Erythroblast (primary cell): ENCODE measurements at regions not wholly inside any gene's neighbourhood (a gene's known extent, or its start where the extent isn't known, plus 50 kb on each side); places are given as distances from the start of the nearest gene placed in this dataset.

ENCODE experiments used
- GATA1 ChIP-seq: IDR thresholded peaks from 2 replicates; pipeline ENCODE4 v1.6.1; 2011; ENCODE audit warnings: low read depth, mild to moderate bottlenecking, control low read depth, low read length, moderate library complexity
- POLR2A ChIP-seq: IDR thresholded peaks from 2 replicates; pipeline ENCODE4 v1.6.1; 2011; ENCODE audit warnings: mild to moderate bottlenecking, low read length

DNA sequence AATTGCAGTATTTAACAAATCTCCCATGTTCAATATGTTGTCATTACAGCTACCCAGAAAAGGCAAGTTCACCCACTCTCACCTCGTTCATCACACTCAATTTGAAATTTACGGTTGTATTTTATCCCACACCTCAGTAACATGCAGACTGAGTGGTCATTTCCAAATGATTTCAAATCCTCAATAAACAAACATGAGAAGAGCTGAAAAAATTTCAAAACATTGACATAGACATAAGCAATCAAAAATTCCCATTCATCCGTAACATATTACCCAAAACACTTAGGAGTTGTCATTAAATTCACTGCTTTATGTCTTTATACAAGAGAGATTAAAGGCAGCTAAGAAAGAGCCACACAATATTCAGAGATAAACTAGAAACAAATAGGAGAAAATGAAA lies 61.7 kb upstream of the NEBL start:
- TF ChIP-seq POLR2A (no peak), GATA1 (no peak)
